ENCODE measurements at regions not wholly inside any gene's neighbourhood (a gene's known extent, or its start where the extent isn't known, plus 50 kb on each side); places are given as distances from the start of the nearest gene placed in this dataset.

DNA sequence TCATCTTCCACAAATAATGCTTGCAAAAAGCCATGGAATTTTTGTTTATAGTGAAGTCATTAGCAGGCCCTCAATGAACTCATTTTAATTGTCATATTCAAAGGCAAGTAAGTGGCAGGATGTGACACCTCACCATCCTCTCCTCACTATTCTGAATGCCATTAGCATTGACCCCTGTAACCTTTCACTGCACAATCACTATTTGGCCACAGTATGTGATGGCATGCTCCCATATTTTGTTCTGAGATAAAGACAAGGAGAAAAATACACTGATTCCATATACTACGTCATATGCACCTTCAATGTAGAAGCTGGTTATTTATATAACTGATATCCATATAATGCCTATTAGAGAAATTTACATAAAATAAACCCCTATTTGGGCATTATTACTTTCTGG lies 1443.2 kb downstream of the SUCLG1 start:
- TF ChIP-seq, protein P1, sequence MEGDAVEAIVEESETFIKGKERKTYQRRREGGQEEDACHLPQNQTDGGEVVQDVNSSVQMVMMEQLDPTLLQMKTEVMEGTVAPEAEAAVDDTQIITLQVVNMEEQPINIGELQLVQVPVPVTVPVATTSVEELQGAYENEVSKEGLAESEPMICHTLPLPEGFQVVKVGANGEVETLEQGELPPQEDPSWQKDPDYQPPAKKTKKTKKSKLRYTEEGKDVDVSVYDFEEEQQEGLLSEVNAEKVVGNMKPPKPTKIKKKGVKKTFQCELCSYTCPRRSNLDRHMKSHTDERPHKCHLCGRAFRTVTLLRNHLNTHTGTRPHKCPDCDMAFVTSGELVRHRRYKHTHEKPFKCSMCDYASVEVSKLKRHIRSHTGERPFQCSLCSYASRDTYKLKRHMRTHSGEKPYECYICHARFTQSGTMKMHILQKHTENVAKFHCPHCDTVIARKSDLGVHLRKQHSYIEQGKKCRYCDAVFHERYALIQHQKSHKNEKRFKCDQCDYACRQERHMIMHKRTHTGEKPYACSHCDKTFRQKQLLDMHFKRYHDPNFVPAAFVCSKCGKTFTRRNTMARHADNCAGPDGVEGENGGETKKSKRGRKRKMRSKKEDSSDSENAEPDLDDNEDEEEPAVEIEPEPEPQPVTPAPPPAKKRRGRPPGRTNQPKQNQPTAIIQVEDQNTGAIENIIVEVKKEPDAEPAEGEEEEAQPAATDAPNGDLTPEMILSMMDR (IDR thresholded peaks at IDR 0.05) = no peak
- TF ChIP-seq ZFX (IDR thresholded peaks at IDR 0.05; ENCODE audit: borderline replicate concordance) = no peak

All from 22Rv1 (cell line).